ENCODE measurements at regions not wholly inside any gene's neighbourhood (a gene's known extent, or its start where the extent isn't known, plus 50 kb on each side); places are given as distances from the start of the nearest gene placed in this dataset.

DNA sequence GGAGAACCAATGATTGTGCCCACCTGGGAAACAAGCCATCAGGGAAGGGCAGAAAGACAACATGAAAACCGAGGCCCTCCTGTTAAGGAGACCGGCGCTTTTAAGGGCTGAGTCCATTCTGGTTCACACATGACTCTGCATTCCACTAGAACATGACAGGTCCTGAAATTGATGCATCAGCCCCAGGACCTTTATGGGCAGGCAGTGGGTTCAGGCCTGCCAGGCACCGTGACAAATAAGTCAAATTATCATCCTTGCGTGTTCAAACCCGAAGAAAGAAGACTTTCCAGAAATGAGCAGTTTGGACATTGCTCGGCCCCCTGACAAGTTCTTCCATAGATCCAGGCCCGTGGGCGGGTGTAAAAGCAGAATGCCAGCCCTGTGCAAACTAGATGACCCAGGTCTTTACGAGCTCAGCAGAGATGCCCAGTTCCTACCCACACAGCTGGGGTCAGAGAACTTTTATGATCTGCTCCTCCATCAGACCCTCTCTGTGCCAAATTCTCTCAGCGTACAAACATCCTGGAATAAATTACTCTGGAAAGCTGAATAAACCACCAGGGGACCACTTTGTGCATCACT lies 295.5 kb upstream of the WWC1 start:
- H3K36me3 Mint-ChIP-seq, result no peaks in the 10 kb centered on the region
- Histone ChIP-seq H3K36me3 (ENCODE audit: control insufficient read depth in 2 of 3, insufficient read depth in 3 of 3, low read length in 3 of 3) (no peaks in the 10 kb centered on the region), H3K9me3 (ENCODE audit: control insufficient read depth in 2 of 3, low read length in 3 of 3) (no peaks in the 10 kb centered on the region), H3K27me3 (ENCODE audit: control insufficient read depth in 2 of 2, insufficient read depth in 2 of 2, low read length in 2 of 2) (no peaks in the 10 kb centered on the region), H3K4me1 (ENCODE audit: control insufficient read depth in 2 of 2, insufficient read depth in 2 of 2, low read length in 2 of 2) (no peaks in the 10 kb centered on the region), H3K27ac (ENCODE audit: low read depth, low read length) (no peak overlapping the region), H3K4me3 (ENCODE audit: low read length) (no peak overlapping the region)
- CTCF ChIA-PET, result no interaction called here
- H3K27ac Mint-ChIP-seq, result no peak overlapping the region
- no peak for DNase-seq
- POLR2A ChIA-PET, result no interaction called here
- no peaks in the 10 kb centered on the region for H3K4me1 Mint-ChIP-seq
- no peak for ATAC-seq
- peaks cover 0 to 4% (median 0%) of the 10 kb centered on the region in 11 donors for H3K9me3 Mint-ChIP-seq
- no peak overlapping the region for H3K4me3 Mint-ChIP-seq
- H3K27me3 Mint-ChIP-seq, result peaks cover 0 to 11% (median 0%) of the 10 kb centered on the region in 5 donors
- intact Hi-C loops (cut with micrococcal nuclease), result no loop called here

GRCh38 chr5:167998148-167998767 lies 293.2 kb upstream of the WWC1 start:
- POLR2A ChIA-PET, result no interaction called here
- H3K27me3 Mint-ChIP-seq, result peaks cover 0 to 11% (median 0%) of the 10 kb centered on the region in 5 donors

DNA sequence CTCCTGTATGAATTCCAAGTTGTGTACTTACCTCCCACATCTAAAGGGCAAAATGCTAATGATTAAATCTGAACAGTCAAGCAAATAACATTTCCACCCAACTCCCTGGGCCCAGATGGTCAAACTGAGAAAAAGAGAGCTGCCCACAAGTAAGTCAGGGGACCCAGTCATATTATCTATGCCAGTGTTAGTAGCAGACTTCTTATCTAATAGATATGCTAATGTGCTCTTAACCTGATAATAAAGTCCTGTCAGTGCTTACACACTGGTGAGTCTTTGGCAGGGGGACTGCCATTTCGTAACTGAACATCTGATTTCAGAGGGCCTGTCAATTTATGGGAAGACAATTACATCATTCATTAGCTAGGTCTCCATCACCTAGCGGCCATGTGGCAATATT lies 292.3 kb upstream of the WWC1 start:
- H3K4me3 ChIP-seq (ENCODE audit: low read length), result no peak overlapping the region
- Mint-ChIP-seq H3K27ac (no peak overlapping the region), H3K36me3 (no peaks in the 10 kb centered on the region), H3K27me3 (peaks cover 0 to 14% (median 0%) of the 10 kb centered on the region in 5 donors), H3K4me1 (no peaks in the 10 kb centered on the region), H3K4me3 (no peak overlapping the region), H3K9me3 (peaks cover 0 to 4% (median 0%) of the 10 kb centered on the region in 11 donors)
- H3K9me3 ChIP-seq (ENCODE audit: control insufficient read depth in 2 of 3, low read length in 3 of 3), result no peaks in the 10 kb centered on the region
- no peak overlapping the region for H3K27ac ChIP-seq (ENCODE audit: low read depth, low read length)
- H3K27me3 ChIP-seq (ENCODE audit: control insufficient read depth in 2 of 2, insufficient read depth in 2 of 2, low read length in 2 of 2), result no peaks in the 10 kb centered on the region
- H3K4me1 ChIP-seq (ENCODE audit: control insufficient read depth in 2 of 2, insufficient read depth in 2 of 2, low read length in 2 of 2), result no peaks in the 10 kb centered on the region
- POLR2A ChIA-PET, result no interaction called here
- CTCF ChIA-PET, result no interaction called here
- ATAC-seq (no peak), DNase-seq (no peak)
- intact Hi-C loops (cut with micrococcal nuclease), result no loop called here
- H3K36me3 ChIP-seq (ENCODE audit: control insufficient read depth in 2 of 3, insufficient read depth in 3 of 3, low read length in 3 of 3), result no peaks in the 10 kb centered on the region

More at GRCh38 chr5:167998148-167998767, 293.2 kb upstream of the WWC1 start:
- no peak for ATAC-seq
- no peak for DNase-seq
- Histone ChIP-seq H3K9me3 (ENCODE audit: control insufficient read depth in 2 of 3, low read length in 3 of 3) (no peaks in the 10 kb centered on the region), H3K4me3 (ENCODE audit: low read length) (no peak overlapping the region), H3K4me1 (ENCODE audit: control insufficient read depth in 2 of 2, insufficient read depth in 2 of 2, low read length in 2 of 2) (no peaks in the 10 kb centered on the region), H3K27ac (ENCODE audit: low read depth, low read length) (no peak overlapping the region), H3K36me3 (ENCODE audit: control insufficient read depth in 2 of 3, insufficient read depth in 3 of 3, low read length in 3 of 3) (no peaks in the 10 kb centered on the region), H3K27me3 (ENCODE audit: control insufficient read depth in 2 of 2, insufficient read depth in 2 of 2, low read length in 2 of 2) (no peaks in the 10 kb centered on the region)
- no peak overlapping the region for H3K4me3 Mint-ChIP-seq
- intact Hi-C loops (cut with micrococcal nuclease), result no loop called here
- no peaks in the 10 kb centered on the region for H3K4me1 Mint-ChIP-seq
- H3K27ac Mint-ChIP-seq, result no peak overlapping the region
- H3K9me3 Mint-ChIP-seq, result peaks cover 0 to 4% (median 0%) of the 10 kb centered on the region in 11 donors
- no peaks in the 10 kb centered on the region for H3K36me3 Mint-ChIP-seq
- CTCF ChIA-PET, result no interaction called here

DNA sequence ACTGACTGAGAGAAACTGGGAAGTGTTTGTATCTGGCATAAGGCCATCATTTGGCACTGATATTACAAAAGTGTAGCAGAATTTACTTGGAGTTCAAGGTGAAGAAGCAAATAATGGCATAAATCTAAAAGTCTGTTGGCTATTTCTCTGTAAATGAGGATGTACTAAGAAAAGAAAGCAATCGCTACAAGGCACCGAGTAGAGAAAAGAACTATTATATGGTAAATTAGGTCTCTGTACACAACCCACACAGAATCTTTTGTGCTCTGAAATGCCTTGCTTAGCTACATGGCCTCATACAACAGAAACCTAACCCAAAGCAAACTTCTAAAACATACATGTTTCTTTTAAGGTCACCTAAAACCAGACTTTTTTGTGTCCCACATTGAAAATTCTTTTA lies 290.1 kb upstream of the WWC1 start:
- H3K27me3 Mint-ChIP-seq, result peaks cover 0 to 15% (median 0%) of the 10 kb centered on the region in 5 donors
- Histone ChIP-seq H3K4me1 (ENCODE audit: control insufficient read depth in 2 of 2, insufficient read depth in 2 of 2, low read length in 2 of 2) (no peaks in the 10 kb centered on the region), H3K9me3 (ENCODE audit: control insufficient read depth in 2 of 3, low read length in 3 of 3) (no peaks in the 10 kb centered on the region), H3K27me3 (ENCODE audit: control insufficient read depth in 2 of 2, insufficient read depth in 2 of 2, low read length in 2 of 2) (no peaks in the 10 kb centered on the region), H3K4me3 (ENCODE audit: low read length) (no peak overlapping the region), H3K27ac (ENCODE audit: low read depth, low read length) (no peak overlapping the region), H3K36me3 (ENCODE audit: control insufficient read depth in 2 of 3, insufficient read depth in 3 of 3, low read length in 3 of 3) (no peaks in the 10 kb centered on the region)
- no peaks in the 10 kb centered on the region for H3K36me3 Mint-ChIP-seq
- H3K9me3 Mint-ChIP-seq, result peaks cover 0 to 4% (median 0%) of the 10 kb centered on the region in 11 donors
- no peak overlapping the region for H3K4me3 Mint-ChIP-seq
- H3K4me1 Mint-ChIP-seq, result no peaks in the 10 kb centered on the region
- ChIA-PET CTCF (no interaction called here), POLR2A (no interaction called here)
- intact Hi-C loops (cut with micrococcal nuclease), result no loop called here
- DNase-seq (no peak), ATAC-seq (no peak)
- no peak overlapping the region for H3K27ac Mint-ChIP-seq

- no peak overlapping the region for H3K27ac Mint-ChIP-seq
- no peaks in the 10 kb centered on the region for H3K4me1 Mint-ChIP-seq
- no peaks in the 10 kb centered on the region for H3K9me3 ChIP-seq (ENCODE audit: control insufficient read depth in 2 of 3, low read length in 3 of 3)
These were observed 289.3 kb upstream of the WWC1 start for GRCh38 chr5:168002116-168002515.

GRCh38 chr5:168005093-168005492 lies 286.4 kb upstream of the WWC1 start:
- Histone ChIP-seq H3K4me3 (ENCODE audit: low read length) (no peak overlapping the region), H3K36me3 (ENCODE audit: control insufficient read depth in 2 of 3, insufficient read depth in 3 of 3, low read length in 3 of 3) (no peaks in the 10 kb centered on the region), H3K4me1 (ENCODE audit: control insufficient read depth in 2 of 2, insufficient read depth in 2 of 2, low read length in 2 of 2) (no peaks in the 10 kb centered on the region), H3K9me3 (ENCODE audit: control insufficient read depth in 2 of 3, low read length in 3 of 3) (no peaks in the 10 kb centered on the region), H3K27me3 (ENCODE audit: control insufficient read depth in 2 of 2, insufficient read depth in 2 of 2, low read length in 2 of 2) (no peaks in the 10 kb centered on the region), H3K27ac (ENCODE audit: low read depth, low read length) (no peak overlapping the region)
- H3K4me1 Mint-ChIP-seq, result no peaks in the 10 kb centered on the region
- peaks cover 0 to 4% (median 0%) of the 10 kb centered on the region in 5 donors for H3K27me3 Mint-ChIP-seq
- no peaks in the 10 kb centered on the region for H3K36me3 Mint-ChIP-seq
- ATAC-seq, result no peak
- H3K4me3 Mint-ChIP-seq, result no peak overlapping the region
- intact Hi-C loops (cut with micrococcal nuclease), result no loop called here
- CTCF ChIA-PET, result no interaction called here
- peaks cover 0 to 6% (median 0%) of the 10 kb centered on the region in 11 donors for H3K9me3 Mint-ChIP-seq
- DNase-seq, result no peak
- H3K27ac Mint-ChIP-seq, result no peak overlapping the region
- POLR2A ChIA-PET, result no interaction called here

More at GRCh38 chr5:168002116-168002515, 289.3 kb upstream of the WWC1 start:
- H3K4me3 Mint-ChIP-seq, result no peak overlapping the region
- DNase-seq (no peak), ATAC-seq (no peak)
- Histone ChIP-seq H3K4me3 (ENCODE audit: low read length) (no peak overlapping the region), H3K27me3 (ENCODE audit: control insufficient read depth in 2 of 2, insufficient read depth in 2 of 2, low read length in 2 of 2) (no peaks in the 10 kb centered on the region), H3K27ac (ENCODE audit: low read depth, low read length) (no peak overlapping the region), H3K4me1 (ENCODE audit: control insufficient read depth in 2 of 2, insufficient read depth in 2 of 2, low read length in 2 of 2) (no peaks in the 10 kb centered on the region), H3K36me3 (ENCODE audit: control insufficient read depth in 2 of 3, insufficient read depth in 3 of 3, low read length in 3 of 3) (no peaks in the 10 kb centered on the region)
- intact Hi-C loops (cut with micrococcal nuclease), result no loop called here
- POLR2A ChIA-PET, result no interaction called here
- CTCF ChIA-PET, result no interaction called here
- peaks cover 0 to 15% (median 0%) of the 10 kb centered on the region in 5 donors for H3K27me3 Mint-ChIP-seq
- peaks cover 0 to 2% (median 0%) of the 10 kb centered on the region in 11 donors for H3K9me3 Mint-ChIP-seq
- no peaks in the 10 kb centered on the region for H3K36me3 Mint-ChIP-seq

- H3K27ac ChIP-seq (ENCODE audit: low read depth, low read length), result no peak overlapping the region
- H3K36me3 ChIP-seq (ENCODE audit: control insufficient read depth in 2 of 3, insufficient read depth in 3 of 3, low read length in 3 of 3), result no peaks in the 10 kb centered on the region
- intact Hi-C loops (cut with micrococcal nuclease), result no loop called here
- H3K27me3 ChIP-seq (ENCODE audit: control insufficient read depth in 2 of 2, insufficient read depth in 2 of 2, low read length in 2 of 2), result no peaks in the 10 kb centered on the region
- Mint-ChIP-seq H3K9me3 (peaks cover 0 to 6% (median 0%) of the 10 kb centered on the region in 11 donors), H3K4me1 (no peaks in the 10 kb centered on the region), H3K27me3 (peaks cover 0 to 4% (median 0%) of the 10 kb centered on the region in 5 donors), H3K4me3 (no peak overlapping the region), H3K27ac (no peak overlapping the region), H3K36me3 (no peaks in the 10 kb centered on the region)
- ATAC-seq (no peak), DNase-seq (no peak)
- POLR2A ChIA-PET, result no interaction called here
- no peak overlapping the region for H3K4me3 ChIP-seq (ENCODE audit: low read length)
- no peaks in the 10 kb centered on the region for H3K9me3 ChIP-seq (ENCODE audit: control insufficient read depth in 2 of 3, low read length in 3 of 3)
- no peaks in the 10 kb centered on the region for H3K4me1 ChIP-seq (ENCODE audit: control insufficient read depth in 2 of 2, insufficient read depth in 2 of 2, low read length in 2 of 2)
- CTCF ChIA-PET, result no interaction called here
These were observed 285.5 kb upstream of the WWC1 start for GRCh38 chr5:168005936-168006335.

Data from naive thymus-derived CD4-positive, alpha-beta T cell (primary cell).